PC-3 (cell line): ENCODE measurements at regions not wholly inside any gene's neighbourhood (a gene's known extent, or its start where the extent isn't known, plus 50 kb on each side); places are given as distances from the start of the nearest gene placed in this dataset.

Source experiments
- ATAC-seq: fragments of 200-7000 bp; cut with Tn5 transposase; 2 replicates; pipeline ENCODE4 v1.9.1; 2020; ENCODE audit warnings: mild to moderate bottlenecking, moderate library complexity
- BruUV-seq: library from RNA; stranded (reverse); fragments of 400-500 nt; replicated peaks from 2 replicates; lab custom pipeline; 2021; lab: Mats Ljungman, UMichigan
- CTCF ChIA-PET: fragments of 300-600 bp; sonication (Branson Sonifier 250); formaldehyde crosslinking; loops from one replicate; lab custom pipeline; 2022; ENCODE audit warnings: antibody characterized with exemption; lab: Charles Lee
- POLR2A ChIA-PET: fragments of 300-600 bp; sonication (Branson Sonifier 250); formaldehyde crosslinking; loops from one replicate; lab custom pipeline; 2022; ENCODE audit warnings: antibody characterized with exemption; ENCODE audit not compliant: unreplicated experiment; lab: Charles Lee
- DNase-seq: peaks from one replicate; pipeline ENCODE4 v3.0.0-alpha.2; 2015
- H2AFZ ChIP-seq: fragments of 300-600 bp; sonication (generic); 2 replicates; pipeline ENCODE4 v1.6.0; 2016; ENCODE audit warnings: antibody characterized with exemption, low read length
- H3F3A ChIP-seq: fragments of 300-600 bp; sonication (generic); one replicate; pipeline ENCODE4 v1.6.0; 2017; ENCODE audit warnings: antibody characterized with exemption, low read length, control low read depth, mild to moderate bottlenecking; ENCODE audit not compliant: unreplicated experiment
- H3K27ac ChIP-seq: fragments of 300-600 bp; sonication (generic); 2 replicates; pipeline ENCODE4 v1.5.1; 2016; ENCODE audit warnings: mild to moderate bottlenecking, low read length
- H3K27me3 ChIP-seq: fragments of 300-600 bp; sonication (generic); 2 replicates; pipeline ENCODE4 v1.6.1; 2016; ENCODE audit warnings: low read length, mixed read lengths
- H3K36me3 ChIP-seq: fragments of 300-600 bp; sonication (generic); 2 replicates; pipeline ENCODE4 v1.6.1; 2016; ENCODE audit warnings: low read depth, mixed run types, low read length, mixed read lengths
- H3K4me1 ChIP-seq: fragments of 300-600 bp; sonication (generic); 2 replicates; pipeline ENCODE4 v1.5.1; 2016; ENCODE audit warnings: low read length; ENCODE audit not compliant: insufficient read depth
- H3K4me2 ChIP-seq: fragments of 300-600 bp; sonication (generic); 2 replicates; pipeline ENCODE4 v1.6.0; 2016; ENCODE audit warnings: low read length
- H3K4me3 ChIP-seq: fragments of 300-600 bp; sonication (generic); 2 replicates; pipeline ENCODE4 v1.5.1; 2016; ENCODE audit warnings: mild to moderate bottlenecking, low read length, mixed read lengths
- H3K79me2 ChIP-seq: fragments of 300-600 bp; sonication (generic); 2 replicates; pipeline ENCODE4 v1.6.1; 2017; ENCODE audit warnings: low read length, mixed read lengths
- H3K9ac ChIP-seq: fragments of 300-600 bp; sonication (generic); 2 replicates; pipeline ENCODE4 v1.6.0; 2016; ENCODE audit warnings: mild to moderate bottlenecking, low read length
- H3K9me2 ChIP-seq: fragments of 300-600 bp; sonication (generic); replicated peaks from 2 replicates; pipeline ENCODE4 v1.6.1; 2016; ENCODE audit warnings: mixed run types, low read length, mixed read lengths
- H3K9me3 ChIP-seq: fragments of 300-600 bp; sonication (generic); 2 replicates; pipeline ENCODE4 v1.6.1; 2016; ENCODE audit warnings: low read length, mixed read lengths
- H4K20me1 ChIP-seq: fragments of 300-600 bp; sonication (generic); 2 replicates; pipeline ENCODE4 v1.6.1; 2016; ENCODE audit warnings: low read length, mixed read lengths
- EZH2 ChIP-seq: fragments of 300-600 bp; sonication (generic); IDR thresholded peaks from one replicate; pipeline ENCODE4 v1.6.1; 2017; ENCODE audit warnings: antibody characterized with exemption, mild to moderate bottlenecking, low read length; ENCODE audit not compliant: unreplicated experiment
- EZH2phosphoT487 ChIP-seq: fragments of 300-600 bp; sonication (generic); IDR thresholded peaks from 2 replicates; pipeline ENCODE4 v1.6.1; 2018; ENCODE audit warnings: mild to moderate bottlenecking, antibody characterized with exemption, low read length, borderline replicate concordance
- intact Hi-C: fragments of 100-400 bp; cut with micrococcal nuclease; formaldehyde crosslinking; loops from 2 replicates; pipeline ENCODE4 v1.9.0; 2023
- TF ChIP-seq, protein P1 (sequence below): fragments of 300-600 bp; sonication (generic); conservative IDR thresholded peaks from 2 replicates; pipeline ENCODE4 v1.5.1; 2017; ENCODE audit warnings: antibody characterized with exemption, low read depth, mild to moderate bottlenecking, low read length

GRCh38 chr7:51593628-51594027, 277.0 kb upstream of the COBL start:
- BruUV-seq = no TSS peak
- POLR2A ChIA-PET = no interaction called here

GRCh38 chr7:51592842-51593599, 276.4 kb upstream of the COBL start:
- no peaks in the 10 kb centered on the region for H3K36me3 ChIP-seq
- ChIA-PET CTCF (no interaction called here), POLR2A (no interaction called here)
- H3K9me2 ChIP-seq = no peaks in the 10 kb centered on the region
- no peak overlapping the region for H3K4me3 ChIP-seq
- no peaks in the 10 kb centered on the region for H3K79me2 ChIP-seq
- no peak for DNase-seq
- H4K20me1 ChIP-seq = no peaks in the 10 kb centered on the region
- intact Hi-C loops = no loop called here
- no TSS peak for BruUV-seq
- H3K4me1 ChIP-seq = no peaks in the 10 kb centered on the region
- TF ChIP-seq EZH2phosphoT487 = no peak
- no peak for TF ChIP-seq EZH2
- TF ChIP-seq, protein P1, sequence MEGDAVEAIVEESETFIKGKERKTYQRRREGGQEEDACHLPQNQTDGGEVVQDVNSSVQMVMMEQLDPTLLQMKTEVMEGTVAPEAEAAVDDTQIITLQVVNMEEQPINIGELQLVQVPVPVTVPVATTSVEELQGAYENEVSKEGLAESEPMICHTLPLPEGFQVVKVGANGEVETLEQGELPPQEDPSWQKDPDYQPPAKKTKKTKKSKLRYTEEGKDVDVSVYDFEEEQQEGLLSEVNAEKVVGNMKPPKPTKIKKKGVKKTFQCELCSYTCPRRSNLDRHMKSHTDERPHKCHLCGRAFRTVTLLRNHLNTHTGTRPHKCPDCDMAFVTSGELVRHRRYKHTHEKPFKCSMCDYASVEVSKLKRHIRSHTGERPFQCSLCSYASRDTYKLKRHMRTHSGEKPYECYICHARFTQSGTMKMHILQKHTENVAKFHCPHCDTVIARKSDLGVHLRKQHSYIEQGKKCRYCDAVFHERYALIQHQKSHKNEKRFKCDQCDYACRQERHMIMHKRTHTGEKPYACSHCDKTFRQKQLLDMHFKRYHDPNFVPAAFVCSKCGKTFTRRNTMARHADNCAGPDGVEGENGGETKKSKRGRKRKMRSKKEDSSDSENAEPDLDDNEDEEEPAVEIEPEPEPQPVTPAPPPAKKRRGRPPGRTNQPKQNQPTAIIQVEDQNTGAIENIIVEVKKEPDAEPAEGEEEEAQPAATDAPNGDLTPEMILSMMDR = no peak
- H3K9ac ChIP-seq = no peak overlapping the region
- no peak overlapping the region for H3K4me2 ChIP-seq
- H2AFZ ChIP-seq = no peak overlapping the region
- no peak for ATAC-seq
- no peak overlapping the region for H3K27ac ChIP-seq
- no peaks in the 10 kb centered on the region for H3K9me3 ChIP-seq
- H3F3A ChIP-seq = no peaks in the 10 kb centered on the region
- no peaks in the 10 kb centered on the region for H3K27me3 ChIP-seq

More at GRCh38 chr7:51593628-51594027, 277.0 kb upstream of the COBL start:
- intact Hi-C loops = no loop called here
- Histone ChIP-seq H3K27ac (no peak overlapping the region), H3K4me3 (no peak overlapping the region), H2AFZ (no peak overlapping the region), H3K36me3 (no peaks in the 10 kb centered on the region), H3K9me2 (no peaks in the 10 kb centered on the region), H3K9me3 (no peaks in the 10 kb centered on the region), H3K79me2 (no peaks in the 10 kb centered on the region), H4K20me1 (no peaks in the 10 kb centered on the region), H3K4me1 (no peaks in the 10 kb centered on the region), H3K9ac (no peak overlapping the region), H3K27me3 (no peaks in the 10 kb centered on the region), H3K4me2 (no peak overlapping the region), H3F3A (no peaks in the 10 kb centered on the region)
- TF ChIP-seq EZH2 (no peak), EZH2phosphoT487 (no peak)
- TF ChIP-seq, protein P1 = no peak
- CTCF ChIA-PET = no interaction called here
- ATAC-seq (no peak), DNase-seq (no peak)

- intact Hi-C loops = no loop called here
Observed at GRCh38 chr7:51591223-51591622, 274.6 kb upstream of the COBL start.

More at GRCh38 chr7:51591223-51591622, 274.6 kb upstream of the COBL start:
- no peaks in the 10 kb centered on the region for H3K79me2 ChIP-seq
- TF ChIP-seq, protein P1 = no peak
- TF ChIP-seq EZH2phosphoT487 (no peak), EZH2 (no peak)
- no peak overlapping the region for H3K27ac ChIP-seq
- no peak overlapping the region for H3K4me3 ChIP-seq
- no peaks in the 10 kb centered on the region for H3K9me2 ChIP-seq
- ChIA-PET POLR2A (no interaction called here), CTCF (no interaction called here)
- no peaks in the 10 kb centered on the region for H4K20me1 ChIP-seq
- no peaks in the 10 kb centered on the region for H3F3A ChIP-seq
- H3K27me3 ChIP-seq = no peaks in the 10 kb centered on the region
- H3K4me1 ChIP-seq = no peaks in the 10 kb centered on the region
- no peak overlapping the region for H2AFZ ChIP-seq
- no peak for DNase-seq
- ATAC-seq = no peak
- H3K4me2 ChIP-seq = no peak overlapping the region
- BruUV-seq = no TSS peak
- no peak overlapping the region for H3K9ac ChIP-seq
- no peaks in the 10 kb centered on the region for H3K9me3 ChIP-seq
- H3K36me3 ChIP-seq = no peaks in the 10 kb centered on the region
